ENCODE measurements at regions not wholly inside any gene's neighbourhood (a gene's known extent, or its start where the extent isn't known, plus 50 kb on each side); places are given as distances from the start of the nearest gene placed in this dataset.

GRCh38 chr2:14804902-14805301 is 172.4 kb downstream of the LRATD1 start:
- TF ChIP-seq REST (IDR thresholded peaks at IDR 0.05; ENCODE audit: low read depth, low read length) (no peak), ELF1 (IDR thresholded peaks at IDR 0.05) (no peak), MAX (IDR thresholded peaks at IDR 0.05; ENCODE audit: low read depth) (no peak), CTCF (IDR thresholded peaks at IDR 0.05) (no peak)

Data from SK-N-SH (cell line).